ENCODE measurements at regions not wholly inside any gene's neighbourhood (a gene's known extent, or its start where the extent isn't known, plus 50 kb on each side); places are given as distances from the start of the nearest gene placed in this dataset.

GRCh38 chr10:131456411-131456810 lies 144.9 kb upstream of the TCERG1L start:
- Histone ChIP-seq H3K27ac (no peak overlapping the region), H3K9me3 (no peaks in the 10 kb centered on the region), H3K27me3 (no peaks in the 10 kb centered on the region), H3K36me3 (ENCODE audit: low read depth, missing control alignments) (no peaks in the 10 kb centered on the region), H3K4me1 (peaks cover 12% of the 10 kb centered on the region), H3K4me3 (no peak overlapping the region)
- DNase-seq = no peak
- 79% methylated on average over 11 of the region's 11 CpGs for WGBS, 2 donors
- intact Hi-C loops (cut with DNase I; ENCODE audit: low total_unique reads) = no loop called here
- TF ChIP-seq POLR2A (IDR thresholded peaks at IDR 0.05) = no peak
- TF ChIP-seq CTCF (IDR thresholded peaks at IDR 0.05) = no peak

GRCh38 chr10:131461093-131461492 lies 149.6 kb upstream of the TCERG1L start:
- H3K27me3 ChIP-seq = no peaks in the 10 kb centered on the region
- no peak for TF ChIP-seq POLR2A (IDR thresholded peaks at IDR 0.05)
- TF ChIP-seq CTCF (IDR thresholded peaks at IDR 0.05) = no peak
- WGBS, 2 donors = 48 to 70% methylated on average over 2 to 5 of the region's 5 CpGs
- intact Hi-C loops (cut with DNase I; ENCODE audit: low total_unique reads) = no loop called here
- no peak overlapping the region for H3K4me3 ChIP-seq
- H3K9me3 ChIP-seq = no peaks in the 10 kb centered on the region
- no peak for DNase-seq
- H3K27ac ChIP-seq = no peak overlapping the region
- H3K36me3 ChIP-seq (ENCODE audit: low read depth, missing control alignments) = no peaks in the 10 kb centered on the region
- H3K4me1 ChIP-seq = no peaks in the 10 kb centered on the region

GRCh38 chr10:131464789-131465188 lies 153.3 kb upstream of the TCERG1L start:
- H3K27ac ChIP-seq = no peak overlapping the region
- WGBS, 2 donors = 70 to 90% methylated on average over 4 to 5 of the region's 5 CpGs
- H3K4me1 ChIP-seq = no peaks in the 10 kb centered on the region
- no peaks in the 10 kb centered on the region for H3K27me3 ChIP-seq
- intact Hi-C loops (cut with DNase I; ENCODE audit: low total_unique reads) = no loop called here
- H3K9me3 ChIP-seq = no peaks in the 10 kb centered on the region
- TF ChIP-seq POLR2A (IDR thresholded peaks at IDR 0.05) (no peak), CTCF (IDR thresholded peaks at IDR 0.05) (no peak)
- no peak overlapping the region for H3K4me3 ChIP-seq
- no peak for DNase-seq
- no peaks in the 10 kb centered on the region for H3K36me3 ChIP-seq (ENCODE audit: low read depth, missing control alignments)

GRCh38 chr10:131469551-131469950 lies 158.0 kb upstream of the TCERG1L start:
- H3K4me1 ChIP-seq = no peaks in the 10 kb centered on the region
- no peak overlapping the region for H3K4me3 ChIP-seq
- H3K9me3 ChIP-seq = no peaks in the 10 kb centered on the region
- TF ChIP-seq POLR2A (IDR thresholded peaks at IDR 0.05) = no peak
- TF ChIP-seq CTCF (IDR thresholded peaks at IDR 0.05) = no peak
- intact Hi-C loops (cut with DNase I; ENCODE audit: low total_unique reads) = no loop called here
- no peak overlapping the region for H3K27ac ChIP-seq
- DNase-seq = no peak
- no peaks in the 10 kb centered on the region for H3K27me3 ChIP-seq
- H3K36me3 ChIP-seq (ENCODE audit: low read depth, missing control alignments) = no peaks in the 10 kb centered on the region
- 83 to 91% methylated on average over 2 of the region's 2 CpGs for WGBS, 2 donors

GRCh38 chr10:131473645-131474044 lies 162.1 kb upstream of the TCERG1L start:
- intact Hi-C loops (cut with DNase I; ENCODE audit: low total_unique reads) = no loop called here
- no peak for DNase-seq
- 92% methylated on average over 10 of the region's 10 CpGs; no CpG with 5 or more reads in 1 of the 2 donors for WGBS, 2 donors
- TF ChIP-seq POLR2A (IDR thresholded peaks at IDR 0.05) (no peak), CTCF (IDR thresholded peaks at IDR 0.05) (no peak)
- H3K27me3 ChIP-seq = no peaks in the 10 kb centered on the region
- H3K4me1 ChIP-seq = no peaks in the 10 kb centered on the region
- no peak overlapping the region for H3K27ac ChIP-seq
- no peaks in the 10 kb centered on the region for H3K36me3 ChIP-seq (ENCODE audit: low read depth, missing control alignments)
- no peaks in the 10 kb centered on the region for H3K9me3 ChIP-seq
- no peak overlapping the region for H3K4me3 ChIP-seq

Measured in testis (tissue), 2 donors.